OCI-LY3 (cell line): ENCODE measurements at regions not wholly inside any gene's neighbourhood (a gene's known extent, or its start where the extent isn't known, plus 50 kb on each side); places are given as distances from the start of the nearest gene placed in this dataset.

Source experiments
- H2AFZ ChIP-seq: fragments of 200-600, 300-600 bp; shearing (Covaris generic); 2 replicates; pipeline ENCODE4 v1.6.0; 2014; ENCODE audit warnings: antibody characterized with exemption, low read depth, low read length
- H3K27ac ChIP-seq: fragments of 200-600, 300-600 bp; sonication (generic); 2 replicates; pipeline ENCODE4 v1.5.1; 2014; ENCODE audit warnings: mild to moderate bottlenecking, low read length, moderate library complexity, mixed read lengths
- H3K27me3 ChIP-seq: fragments of 200-600, 300-600 bp; sonication (generic); 2 replicates; pipeline ENCODE4 v1.6.1; 2014; ENCODE audit warnings: low read depth, low read length, mixed read lengths
- H3K36me3 ChIP-seq: fragments of 200-600, 300-600 bp; sonication (generic); replicated peaks from 2 replicates; pipeline ENCODE3; 2014; ENCODE audit warnings: low read depth, low read length, mixed read lengths
- H3K4me1 ChIP-seq: fragments of 300-600, 200-600 bp; sonication (generic); 2 replicates; pipeline ENCODE4 v1.6.1; 2014; ENCODE audit warnings: low read length, mixed read lengths
- H3K4me2 ChIP-seq: fragments of 200-600, 300-600 bp; sonication (generic); 2 replicates; pipeline ENCODE4 v1.6.1; 2014; ENCODE audit warnings: low read length, mixed read lengths
- H3K4me3 ChIP-seq: fragments of 300-600, 200-600 bp; sonication (generic); 2 replicates; pipeline ENCODE4 v1.5.1; 2014; ENCODE audit warnings: antibody characterized with exemption, mild to moderate bottlenecking, low read length, moderate library complexity
- H3K79me2 ChIP-seq: fragments of 300-600, 200-600 bp; shearing (Covaris generic); 2 replicates; pipeline ENCODE4 v1.6.1; 2014; ENCODE audit warnings: mild to moderate bottlenecking, low read length, mixed read lengths
- H3K9ac ChIP-seq: fragments of 300-600, 200-600 bp; shearing (Covaris generic); 2 replicates; pipeline ENCODE4 v1.6.0; 2014; ENCODE audit warnings: mild to moderate bottlenecking, low read length, moderate library complexity
- H3K9me3 ChIP-seq: fragments of 200-600, 300-600 bp; shearing (Covaris generic); 2 replicates; pipeline ENCODE4 v1.6.1; 2014; ENCODE audit warnings: low read length, mixed read lengths; ENCODE audit not compliant: insufficient read depth
- H4K20me1 ChIP-seq: fragments of 200-600, 300-600 bp; sonication (generic); 2 replicates; pipeline ENCODE4 v1.6.1; 2016; ENCODE audit warnings: low read length, mixed read lengths; ENCODE audit not compliant: insufficient read depth
- EZH2phosphoT487 ChIP-seq: fragments of 200-600 bp; shearing (Covaris generic); IDR thresholded peaks from 2 replicates; pipeline ENCODE4 v1.6.1; 2018; ENCODE audit warnings: antibody characterized with exemption, mixed run types, low read depth
- TF ChIP-seq, protein P1 (sequence below): fragments of 200-600, 300-600 bp; sonication (generic); IDR thresholded peaks from 2 replicates; pipeline ENCODE4 v1.5.1; 2014; ENCODE audit warnings: antibody characterized with exemption, low read length, low read depth

DNA sequence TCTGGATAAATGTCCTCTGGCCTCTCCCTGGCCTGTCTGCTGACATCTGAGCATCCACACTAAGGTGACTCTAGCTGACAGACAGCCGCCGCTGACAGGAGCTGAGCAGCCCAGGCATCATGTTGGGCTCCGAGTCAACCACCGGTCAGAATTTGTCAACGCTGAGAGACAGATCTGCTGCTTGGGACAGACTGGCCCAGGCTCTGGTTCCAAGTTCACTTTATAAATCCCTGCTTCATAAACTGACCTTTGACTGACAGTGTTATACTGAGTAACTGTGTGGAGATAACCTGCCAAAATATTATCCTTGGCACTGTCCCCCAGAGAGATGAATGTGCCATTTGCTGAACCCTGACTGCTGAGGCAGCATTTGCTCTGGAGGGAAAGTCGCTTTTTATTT is 616.7 kb downstream of the NPHP4 start:
- Histone ChIP-seq H3K4me1 (no peaks in the 10 kb centered on the region), H3K27ac (no peak overlapping the region), H3K9me3 (no peaks in the 10 kb centered on the region; the same call in 1 of the 2 replicates), H3K4me3 (no peak overlapping the region), H3K27me3 (no peaks in the 10 kb centered on the region), H3K79me2 (no peaks in the 10 kb centered on the region), H4K20me1 (no peaks in the 10 kb centered on the region), H3K36me3 (no peaks in the 10 kb centered on the region), H2AFZ (no peak overlapping the region), H3K4me2 (no peak overlapping the region), H3K9ac (no peak overlapping the region)
- TF ChIP-seq, protein P1, sequence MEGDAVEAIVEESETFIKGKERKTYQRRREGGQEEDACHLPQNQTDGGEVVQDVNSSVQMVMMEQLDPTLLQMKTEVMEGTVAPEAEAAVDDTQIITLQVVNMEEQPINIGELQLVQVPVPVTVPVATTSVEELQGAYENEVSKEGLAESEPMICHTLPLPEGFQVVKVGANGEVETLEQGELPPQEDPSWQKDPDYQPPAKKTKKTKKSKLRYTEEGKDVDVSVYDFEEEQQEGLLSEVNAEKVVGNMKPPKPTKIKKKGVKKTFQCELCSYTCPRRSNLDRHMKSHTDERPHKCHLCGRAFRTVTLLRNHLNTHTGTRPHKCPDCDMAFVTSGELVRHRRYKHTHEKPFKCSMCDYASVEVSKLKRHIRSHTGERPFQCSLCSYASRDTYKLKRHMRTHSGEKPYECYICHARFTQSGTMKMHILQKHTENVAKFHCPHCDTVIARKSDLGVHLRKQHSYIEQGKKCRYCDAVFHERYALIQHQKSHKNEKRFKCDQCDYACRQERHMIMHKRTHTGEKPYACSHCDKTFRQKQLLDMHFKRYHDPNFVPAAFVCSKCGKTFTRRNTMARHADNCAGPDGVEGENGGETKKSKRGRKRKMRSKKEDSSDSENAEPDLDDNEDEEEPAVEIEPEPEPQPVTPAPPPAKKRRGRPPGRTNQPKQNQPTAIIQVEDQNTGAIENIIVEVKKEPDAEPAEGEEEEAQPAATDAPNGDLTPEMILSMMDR, result no peak
- TF ChIP-seq EZH2phosphoT487, result no peak

DNA sequence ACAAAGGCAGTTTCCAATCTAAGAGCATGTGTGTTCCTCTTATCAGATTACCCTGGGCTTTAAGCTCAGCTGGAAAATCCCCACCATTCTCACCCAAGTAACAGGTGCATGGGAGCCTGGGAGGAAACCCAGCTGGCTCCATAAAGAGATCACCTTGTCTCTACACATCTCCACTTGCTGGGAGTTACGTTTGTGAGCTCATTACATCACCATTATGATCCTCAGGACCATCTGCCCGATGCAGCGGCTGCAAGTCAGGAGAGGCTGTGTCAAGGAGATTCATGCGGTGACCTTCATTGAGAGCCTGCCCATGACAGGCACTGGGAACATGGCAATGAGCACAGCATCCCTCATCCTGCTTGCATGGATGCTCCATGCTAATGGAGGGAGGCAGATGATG is 618.0 kb downstream of the NPHP4 start:
- H3K27ac ChIP-seq, result no peak overlapping the region
- no peak overlapping the region for H3K4me2 ChIP-seq
- TF ChIP-seq, protein P1, result no peak
- TF ChIP-seq EZH2phosphoT487, result no peak
- no peak overlapping the region for H3K9ac ChIP-seq
- no peak overlapping the region for H3K4me3 ChIP-seq
- no peak overlapping the region for H2AFZ ChIP-seq
- no peaks in the 10 kb centered on the region for H3K4me1 ChIP-seq
- H4K20me1 ChIP-seq, result no peaks in the 10 kb centered on the region
- H3K79me2 ChIP-seq, result no peaks in the 10 kb centered on the region
- H3K27me3 ChIP-seq, result no peaks in the 10 kb centered on the region
- H3K9me3 ChIP-seq, result no peaks in the 10 kb centered on the region; the same call in 1 of the 2 replicates
- no peaks in the 10 kb centered on the region for H3K36me3 ChIP-seq

DNA sequence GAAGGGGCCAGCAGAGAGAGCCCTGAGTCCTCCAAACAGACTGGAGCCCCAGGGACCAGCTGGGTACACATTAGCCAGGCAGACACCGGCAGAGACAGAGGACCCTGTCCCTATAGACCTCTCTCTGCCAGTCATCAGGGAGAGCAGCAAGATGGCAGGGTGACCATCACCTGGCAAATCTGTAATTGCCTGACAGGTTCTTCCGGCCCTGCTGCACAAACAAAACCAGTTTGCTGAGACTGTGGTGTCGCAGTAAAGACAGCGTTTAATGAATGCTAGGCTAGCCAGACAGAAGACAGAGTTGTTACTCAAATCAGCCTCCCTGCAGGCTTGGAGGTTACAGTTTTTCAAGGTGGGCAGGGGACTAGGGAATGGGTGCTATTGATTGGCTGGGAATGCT is 618.9 kb downstream of the NPHP4 start:
- Histone ChIP-seq H3K27ac (no peak overlapping the region), H3K4me2 (no peak overlapping the region), H3K9me3 (no peaks in the 10 kb centered on the region; the same call in 1 of the 2 replicates)

DNA sequence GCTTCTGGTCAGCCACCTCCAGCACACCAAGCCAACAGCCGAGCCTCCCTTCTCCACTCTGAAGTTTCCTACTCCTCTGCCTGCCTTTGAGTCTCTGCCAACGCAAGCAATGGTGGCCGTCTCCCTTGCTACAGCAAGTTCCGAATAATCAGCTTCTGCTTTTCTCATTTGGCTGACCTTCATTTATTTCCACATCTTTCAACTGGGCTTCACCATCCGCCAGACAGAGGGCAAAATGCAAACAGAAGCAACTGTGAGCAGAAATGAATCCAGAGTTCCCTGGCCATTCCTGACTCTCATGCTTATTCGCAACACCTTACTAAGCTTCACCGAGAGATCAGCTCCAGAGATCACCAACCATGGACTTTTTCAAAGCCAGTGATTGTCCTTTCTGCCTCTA is 621.0 kb downstream of the NPHP4 start:
- Histone ChIP-seq H3K36me3 (no peaks in the 10 kb centered on the region), H3K4me3 (no peak overlapping the region), H3K4me2 (no peak overlapping the region), H3K27me3 (no peaks in the 10 kb centered on the region), H3K9me3 (no peaks in the 10 kb centered on the region; the same call in 1 of the 2 replicates), H2AFZ (no peak overlapping the region), H3K4me1 (no peaks in the 10 kb centered on the region), H3K9ac (no peak overlapping the region), H3K79me2 (no peaks in the 10 kb centered on the region), H4K20me1 (no peaks in the 10 kb centered on the region), H3K27ac (no peak overlapping the region)
- TF ChIP-seq EZH2phosphoT487, result no peak
- TF ChIP-seq, protein P1, result no peak

More for the DNA sequence above, 618.9 kb downstream of the NPHP4 start:
- Histone ChIP-seq H3K9ac (no peak overlapping the region), H3K4me3 (no peak overlapping the region), H4K20me1 (no peaks in the 10 kb centered on the region), H2AFZ (no peak overlapping the region), H3K27me3 (no peaks in the 10 kb centered on the region), H3K79me2 (no peaks in the 10 kb centered on the region), H3K4me1 (no peaks in the 10 kb centered on the region), H3K36me3 (no peaks in the 10 kb centered on the region)
- no peak for TF ChIP-seq EZH2phosphoT487
- TF ChIP-seq, protein P1, result no peak
